ENCODE measurements at regions not wholly inside any gene's neighbourhood (a gene's known extent, or its start where the extent isn't known, plus 50 kb on each side); places are given as distances from the start of the nearest gene placed in this dataset.

- no peak for TF ChIP-seq MEIS1 (CRISPR knock-in tag; IDR thresholded peaks at IDR 0.05; ENCODE audit: borderline replicate concordance)
- TF ChIP-seq PATZ1 (tag by site-specific recombination; IDR thresholded peaks at IDR 0.05), result no peak
- no peak for TF ChIP-seq ZNF239 (tag by site-specific recombination; IDR thresholded peaks at IDR 0.05)
- TF ChIP-seq, protein P1, sequence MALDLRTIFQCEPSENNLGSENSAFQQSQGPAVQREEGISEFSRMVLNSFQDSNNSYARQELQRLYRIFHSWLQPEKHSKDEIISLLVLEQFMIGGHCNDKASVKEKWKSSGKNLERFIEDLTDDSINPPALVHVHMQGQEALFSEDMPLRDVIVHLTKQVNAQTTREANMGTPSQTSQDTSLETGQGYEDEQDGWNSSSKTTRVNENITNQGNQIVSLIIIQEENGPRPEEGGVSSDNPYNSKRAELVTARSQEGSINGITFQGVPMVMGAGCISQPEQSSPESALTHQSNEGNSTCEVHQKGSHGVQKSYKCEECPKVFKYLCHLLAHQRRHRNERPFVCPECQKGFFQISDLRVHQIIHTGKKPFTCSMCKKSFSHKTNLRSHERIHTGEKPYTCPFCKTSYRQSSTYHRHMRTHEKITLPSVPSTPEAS (tag by site-specific recombination; IDR thresholded peaks at IDR 0.05), result no peak
- TF ChIP-seq CTCF (tag by site-specific recombination; IDR thresholded peaks at IDR 0.05), result no peak
- TF ChIP-seq ZNF157 (tag by site-specific recombination; IDR thresholded peaks at IDR 0.05), result no peak
Observed at GRCh38 chr9:89668866-89669246, 64.0 kb downstream of the GADD45G start.
